Sciatic nerve (tissue), 2 donors: ENCODE measurements at regions not wholly inside any gene's neighbourhood (a gene's known extent, or its start where the extent isn't known, plus 50 kb on each side); places are given as distances from the start of the nearest gene placed in this dataset.
"Not testable (repeated sequence)": the region's sequence is repeated elsewhere in the genome, so short reads cannot be mapped to it uniquely, and the experiment has no call there.

Experiments used
- ATAC-seq: fragments of 200-7000 bp; cut with Tn5 transposase; one replicate; pipeline ENCODE4 v1.9.1; 2020; ENCODE audit warnings: mild to moderate bottlenecking, moderate library complexity
- DNase-seq: peaks from one replicate; pipeline ENCODE4 v3.0.0-alpha.2; 2020; ENCODE audit warnings: low spot score
- intact Hi-C: fragments of 100-400 bp; cut with DNase I; formaldehyde crosslinking; loops from one replicate; pipeline ENCODE4 v1.14.2; 2022
- donor health status: DM: no; HTN: no; CAD: no.
- donor health status: DM: no; HTN: no; CAD: no.

GRCh38 chr6:21707524-21708319, 114.2 kb downstream of the SOX4 start:
- ATAC-seq (no peak), DNase-seq (no peak)
- intact Hi-C loops, result no loop called here

GRCh38 chr6:21708320-21708580, 114.7 kb downstream of the SOX4 start:
- DNase-seq, result no peak
- intact Hi-C loops, result no loop called here
- no peak for ATAC-seq

GRCh38 chr6:21710216-21710615, 116.7 kb downstream of the SOX4 start:
- ATAC-seq, result no peak
- DNase-seq, result no peak
- intact Hi-C loops, result no loop called here

- ATAC-seq (peak; percentile 78), DNase-seq (no peak)
- intact Hi-C loops, result no loop called here
These were observed 117.5 kb downstream of the SOX4 start for GRCh38 chr6:21710908-21711627.

GRCh38 chr6:21712213-21712612, 118.7 kb downstream of the SOX4 start:
- DNase-seq (no peak), ATAC-seq (no peak)
- intact Hi-C loops, result no loop called here

GRCh38 chr6:21713481-21713880, 119.9 kb downstream of the SOX4 start:
- no peak for ATAC-seq
- intact Hi-C loops, result no loop called here

GRCh38 chr6:21715180-21715579, 121.6 kb downstream of the SOX4 start:
- intact Hi-C loops, result no loop called here
- DNase-seq (no peak), ATAC-seq (no peak)

More at GRCh38 chr6:21713481-21713880, 119.9 kb downstream of the SOX4 start:
- no peak for DNase-seq

GRCh38 chr6:21722510-21722909, 129.0 kb downstream of the SOX4 start:
- ATAC-seq, result no peak
- no peak for DNase-seq
- intact Hi-C loops, result no loop called here

- no peak for ATAC-seq
- intact Hi-C loops, result no loop called here
- no peak for DNase-seq
These were observed 133.1 kb downstream of the SOX4 start for GRCh38 chr6:21726676-21727075.

- DNase-seq (no peak), ATAC-seq (no peak)
- intact Hi-C loops, result no loop called here
These were observed 134.6 kb downstream of the SOX4 start for GRCh38 chr6:21728141-21728540.

- intact Hi-C loops, result no loop called here
- no peak for ATAC-seq
- DNase-seq, result no peak
These were observed 135.9 kb downstream of the SOX4 start for GRCh38 chr6:21729431-21729830.

- intact Hi-C loops, result no loop called here
- DNase-seq (no peak), ATAC-seq (no peak)
These were observed 137.0 kb downstream of the SOX4 start for GRCh38 chr6:21730533-21730932.

- no peak for DNase-seq
- no peak for ATAC-seq
- intact Hi-C loops, result no loop called here
These were observed 138.0 kb downstream of the SOX4 start for GRCh38 chr6:21731411-21732031.

GRCh38 chr6:21732032-21732730, 138.6 kb downstream of the SOX4 start:
- ATAC-seq, intact Hi-C loops: not testable (repeated sequence)

GRCh38 chr6:21732731-21733130, 139.2 kb downstream of the SOX4 start:
- intact Hi-C loops, result no loop called here
- DNase-seq (no peak), ATAC-seq (no peak)

More at GRCh38 chr6:21732032-21732730, 138.6 kb downstream of the SOX4 start:
- DNase-seq, result not testable (repeated sequence)

- ATAC-seq (no peak), DNase-seq (no peak)
- intact Hi-C loops, result no loop called here
These were observed 139.8 kb downstream of the SOX4 start for GRCh38 chr6:21733311-21733710.

- no peak for ATAC-seq
- intact Hi-C loops, result no loop called here
- DNase-seq, result no peak
These were observed 140.7 kb downstream of the SOX4 start for GRCh38 chr6:21734204-21734603.

- no peak for DNase-seq
- ATAC-seq, result no peak
- intact Hi-C loops, result loop anchor here (2.0 kb wide), 1 partner anchor 76 kb away; no protein-coding TSS in a partner anchor
These were observed 144.9 kb downstream of the SOX4 start for GRCh38 chr6:21738180-21739094.

GRCh38 chr6:21739241-21739640, 145.7 kb downstream of the SOX4 start:
- intact Hi-C loops, result loop anchor here (2.0 kb wide), 1 partner anchor 76 kb away; no protein-coding TSS in a partner anchor
- ATAC-seq, result no peak
- no peak for DNase-seq
